ENCODE measurements at regions not wholly inside any gene's neighbourhood (a gene's known extent, or its start where the extent isn't known, plus 50 kb on each side); places are given as distances from the start of the nearest gene placed in this dataset.
"Not testable (repeated sequence)": the region's sequence is repeated elsewhere in the genome, so short reads cannot be mapped to it uniquely, and the experiment has no call there.

DNA sequence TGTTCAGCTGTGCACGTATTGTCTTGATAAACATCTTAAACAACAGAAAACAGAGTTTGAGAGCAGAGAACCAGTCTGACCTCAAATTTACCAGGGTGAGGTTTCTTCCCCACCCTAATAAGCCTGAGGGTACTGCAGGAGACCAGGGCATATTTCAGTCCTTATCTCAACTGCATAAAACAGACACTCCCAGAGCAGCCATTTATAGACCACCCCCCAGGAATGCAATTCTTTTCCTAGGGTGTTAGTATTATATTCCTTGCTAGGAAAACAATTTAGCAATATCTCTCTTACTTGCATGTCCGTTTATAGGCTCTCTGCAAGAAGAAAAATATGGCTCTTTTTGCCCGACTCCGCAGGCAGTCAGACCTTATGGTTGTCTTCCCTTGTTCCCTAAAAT lies 747.2 kb downstream of the TTLL7 start:
- not testable (repeated sequence) for TF ChIP-seq EZH2 (IDR thresholded peaks at IDR 0.05; ENCODE audit: borderline replicate concordance, control insufficient read depth, low read depth, low read length); NR2F1 (conservative IDR thresholded peaks at IDR 0.05); SIX5 (IDR thresholded peaks at IDR 0.05; ENCODE audit: low read depth, low read length, severe bottlenecking); ZNF207 (IDR thresholded peaks at IDR 0.05; ENCODE audit: borderline replicate concordance); TCF7 (IDR thresholded peaks at IDR 0.05; ENCODE audit: borderline replicate concordance); SUZ12 (IDR thresholded peaks at IDR 0.05; ENCODE audit: unreplicated experiment)
- TF ChIP-seq, protein P1, sequence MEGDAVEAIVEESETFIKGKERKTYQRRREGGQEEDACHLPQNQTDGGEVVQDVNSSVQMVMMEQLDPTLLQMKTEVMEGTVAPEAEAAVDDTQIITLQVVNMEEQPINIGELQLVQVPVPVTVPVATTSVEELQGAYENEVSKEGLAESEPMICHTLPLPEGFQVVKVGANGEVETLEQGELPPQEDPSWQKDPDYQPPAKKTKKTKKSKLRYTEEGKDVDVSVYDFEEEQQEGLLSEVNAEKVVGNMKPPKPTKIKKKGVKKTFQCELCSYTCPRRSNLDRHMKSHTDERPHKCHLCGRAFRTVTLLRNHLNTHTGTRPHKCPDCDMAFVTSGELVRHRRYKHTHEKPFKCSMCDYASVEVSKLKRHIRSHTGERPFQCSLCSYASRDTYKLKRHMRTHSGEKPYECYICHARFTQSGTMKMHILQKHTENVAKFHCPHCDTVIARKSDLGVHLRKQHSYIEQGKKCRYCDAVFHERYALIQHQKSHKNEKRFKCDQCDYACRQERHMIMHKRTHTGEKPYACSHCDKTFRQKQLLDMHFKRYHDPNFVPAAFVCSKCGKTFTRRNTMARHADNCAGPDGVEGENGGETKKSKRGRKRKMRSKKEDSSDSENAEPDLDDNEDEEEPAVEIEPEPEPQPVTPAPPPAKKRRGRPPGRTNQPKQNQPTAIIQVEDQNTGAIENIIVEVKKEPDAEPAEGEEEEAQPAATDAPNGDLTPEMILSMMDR (IDR thresholded peaks at IDR 0.05 in 2 of 3, conservative IDR thresholded peaks at IDR 0.05 in 1 of 3; ENCODE audit: control insufficient read depth in 2 of 3, extremely low read depth in 1 of 3, insufficient read depth in 1 of 3, low read depth in 3 of 3, low read length in 3 of 3): not testable (repeated sequence)
- TF ChIP-seq, protein P2, sequence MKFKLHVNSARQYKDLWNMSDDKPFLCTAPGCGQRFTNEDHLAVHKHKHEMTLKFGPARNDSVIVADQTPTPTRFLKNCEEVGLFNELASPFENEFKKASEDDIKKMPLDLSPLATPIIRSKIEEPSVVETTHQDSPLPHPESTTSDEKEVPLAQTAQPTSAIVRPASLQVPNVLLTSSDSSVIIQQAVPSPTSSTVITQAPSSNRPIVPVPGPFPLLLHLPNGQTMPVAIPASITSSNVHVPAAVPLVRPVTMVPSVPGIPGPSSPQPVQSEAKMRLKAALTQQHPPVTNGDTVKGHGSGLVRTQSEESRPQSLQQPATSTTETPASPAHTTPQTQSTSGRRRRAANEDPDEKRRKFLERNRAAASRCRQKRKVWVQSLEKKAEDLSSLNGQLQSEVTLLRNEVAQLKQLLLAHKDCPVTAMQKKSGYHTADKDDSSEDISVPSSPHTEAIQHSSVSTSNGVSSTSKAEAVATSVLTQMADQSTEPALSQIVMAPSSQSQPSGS (IDR thresholded peaks at IDR 0.05; ENCODE audit: low read length): not testable (repeated sequence)
- TF ChIP-seq, protein P3, sequence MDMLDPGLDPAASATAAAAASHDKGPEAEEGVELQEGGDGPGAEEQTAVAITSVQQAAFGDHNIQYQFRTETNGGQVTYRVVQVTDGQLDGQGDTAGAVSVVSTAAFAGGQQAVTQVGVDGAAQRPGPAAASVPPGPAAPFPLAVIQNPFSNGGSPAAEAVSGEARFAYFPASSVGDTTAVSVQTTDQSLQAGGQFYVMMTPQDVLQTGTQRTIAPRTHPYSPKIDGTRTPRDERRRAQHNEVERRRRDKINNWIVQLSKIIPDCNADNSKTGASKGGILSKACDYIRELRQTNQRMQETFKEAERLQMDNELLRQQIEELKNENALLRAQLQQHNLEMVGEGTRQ (IDR thresholded peaks at IDR 0.05; ENCODE audit: borderline replicate concordance, low read depth, low read length): not testable (repeated sequence)
